Naive thymus-derived CD8-positive, alpha-beta T cell (primary cell): ENCODE measurements at regions not wholly inside any gene's neighbourhood (a gene's known extent, or its start where the extent isn't known, plus 50 kb on each side); places are given as distances from the start of the nearest gene placed in this dataset.

ENCODE experiments used
- ATAC-seq, 2 donors: fragments of 150-1000 bp; cut with Tn5 transposase in 1 of 2; sonication (Bioruptor Pico), chemical (Tn5 transposase) in 1 of 2; 1 replicate in 1 of 2; 2 replicates in 1 of 2; pipeline ENCODE4 v1.10.0; 2021; ENCODE audit warnings: mild to moderate bottlenecking in 2 of 2, moderate library complexity in 2 of 2
- POLR2A ChIA-PET: fragments of 350-600 bp; sonication (Branson Sonifier 250); formaldehyde crosslinking; loops from one replicate; lab custom pipeline; 2021; ENCODE audit warnings: antibody characterized with exemption; lab: Charles Lee
- DNase-seq, 10 donors: peaks; one replicate each; pipeline versions ENCODE4 v3.0.0 to v3.0.0-alpha.2; 2020 to 2022
- H3K27ac Mint-ChIP-seq, 10 donors: one replicate each; pipeline ENCODE4 v1.8.0; 2020 to 2022; ENCODE audit warnings: mild to moderate bottlenecking in 10 of 10, mixed read lengths in 10 of 10, moderate library complexity in 4 of 10, inconsistent platforms in 1 of 10
- H3K27me3 Mint-ChIP-seq, 5 donors: one replicate each; pipeline ENCODE4 v1.8.0; 2021 to 2022; ENCODE audit warnings: mixed read lengths in 5 of 5
- H3K36me3 Mint-ChIP-seq, 3 donors: one replicate each; pipeline ENCODE4 v1.8.0; 2020 to 2022; ENCODE audit warnings: mixed read lengths in 3 of 3, mild to moderate bottlenecking in 2 of 3, inconsistent platforms in 1 of 3
- H3K4me1 Mint-ChIP-seq, 4 donors: one replicate each; pipeline ENCODE4 v1.8.0; 2021 to 2022; ENCODE audit warnings: mixed read lengths in 4 of 4
- H3K4me3 Mint-ChIP-seq, 10 donors: one replicate each; pipeline ENCODE4 v1.8.0; 2020 to 2022; ENCODE audit warnings: mild to moderate bottlenecking in 10 of 10, mixed read lengths in 10 of 10, moderate library complexity in 6 of 10, inconsistent platforms in 1 of 10
- H3K9me3 Mint-ChIP-seq, 9 donors: one replicate each; pipeline ENCODE4 v1.8.0; 2020 to 2022; ENCODE audit warnings: mixed read lengths in 9 of 9, mild to moderate bottlenecking in 3 of 9, inconsistent platforms in 1 of 9, moderate library complexity in 1 of 9

- DNase-seq (no peak), ATAC-seq (no peak)
- Mint-ChIP-seq H3K9me3 (peaks cover 0 to 4% (median 0%) of the 10 kb centered on the region in 9 donors), H3K27me3 (peaks cover 0 to 7% (median 0%) of the 10 kb centered on the region in 5 donors), H3K36me3 (no peaks in the 10 kb centered on the region), H3K4me3 (no peak overlapping the region), H3K27ac (no peak overlapping the region), H3K4me1 (no peaks in the 10 kb centered on the region)
- POLR2A ChIA-PET: no interaction called here
These were observed 236.8 kb upstream of the FAM98A start for GRCh38 chr2:33835911-33836310.

GRCh38 chr2:33822964-33823363 is 223.9 kb upstream of the FAM98A start:
- H3K27ac Mint-ChIP-seq: no peak overlapping the region
- DNase-seq: no peak
- H3K27me3 Mint-ChIP-seq: peaks cover 0 to 3% (median 1%) of the 10 kb centered on the region in 5 donors
- H3K4me3 Mint-ChIP-seq: no peak overlapping the region
- no peak for ATAC-seq
- no peaks in the 10 kb centered on the region for H3K36me3 Mint-ChIP-seq
- peaks cover 0 to 15% (median 6%) of the 10 kb centered on the region in 9 donors for H3K9me3 Mint-ChIP-seq
- POLR2A ChIA-PET: no interaction called here
- no peaks in the 10 kb centered on the region for H3K4me1 Mint-ChIP-seq

- no peak for DNase-seq
- Mint-ChIP-seq H3K27ac (no peak overlapping the region), H3K4me3 (no peak overlapping the region), H3K9me3 (no peaks in the 10 kb centered on the region), H3K36me3 (no peaks in the 10 kb centered on the region), H3K27me3 (peaks cover 0 to 1% (median 0%) of the 10 kb centered on the region in 5 donors), H3K4me1 (no peaks in the 10 kb centered on the region)
- no peak for ATAC-seq
- POLR2A ChIA-PET: no interaction called here
These were observed 213.6 kb upstream of the FAM98A start for GRCh38 chr2:33812707-33813106.

GRCh38 chr2:33810046-33810835 is 211.1 kb upstream of the FAM98A start:
- H3K27ac Mint-ChIP-seq: no peak overlapping the region
- no peaks in the 10 kb centered on the region for H3K9me3 Mint-ChIP-seq
- ATAC-seq (no peak), DNase-seq (no peak)
- peaks cover 0 to 1% (median 0%) of the 10 kb centered on the region in 5 donors for H3K27me3 Mint-ChIP-seq
- no peaks in the 10 kb centered on the region for H3K4me1 Mint-ChIP-seq
- no peaks in the 10 kb centered on the region for H3K36me3 Mint-ChIP-seq
- no peak overlapping the region for H3K4me3 Mint-ChIP-seq
- POLR2A ChIA-PET: no interaction called here

- DNase-seq: no peak
- peaks cover 0 to 1% (median 0%) of the 10 kb centered on the region in 5 donors for H3K27me3 Mint-ChIP-seq
- no peak overlapping the region for H3K27ac Mint-ChIP-seq
- POLR2A ChIA-PET: no interaction called here
- no peak for ATAC-seq
- no peak overlapping the region for H3K4me3 Mint-ChIP-seq
- no peaks in the 10 kb centered on the region for H3K9me3 Mint-ChIP-seq
- H3K4me1 Mint-ChIP-seq: no peaks in the 10 kb centered on the region
- H3K36me3 Mint-ChIP-seq: no peaks in the 10 kb centered on the region
These were observed 206.9 kb upstream of the FAM98A start for GRCh38 chr2:33806041-33806440.

GRCh38 chr2:33804155-33804554 is 205.1 kb upstream of the FAM98A start:
- DNase-seq (no peak), ATAC-seq (no peak)
- no peak overlapping the region for H3K4me3 Mint-ChIP-seq
- POLR2A ChIA-PET: no interaction called here
- no peaks in the 10 kb centered on the region for H3K36me3 Mint-ChIP-seq
- no peak overlapping the region for H3K27ac Mint-ChIP-seq
- H3K9me3 Mint-ChIP-seq: no peaks in the 10 kb centered on the region
- H3K27me3 Mint-ChIP-seq: peaks cover 0 to 1% (median 0%) of the 10 kb centered on the region in 5 donors
- no peaks in the 10 kb centered on the region for H3K4me1 Mint-ChIP-seq

- Mint-ChIP-seq H3K4me1 (peaks cover 0 to 2% (median 0%) of the 10 kb centered on the region in 4 donors), H3K36me3 (no peaks in the 10 kb centered on the region), H3K9me3 (peaks cover 0 to 4% (median 0%) of the 10 kb centered on the region in 9 donors), H3K27ac (no peak overlapping the region), H3K27me3 (peaks cover 2 to 9% (median 8%) of the 10 kb centered on the region in 5 donors), H3K4me3 (no peak overlapping the region)
- ATAC-seq: no peak
- POLR2A ChIA-PET: no interaction called here
- DNase-seq: no peak
These were observed 197.4 kb upstream of the FAM98A start for GRCh38 chr2:33796511-33796910.

GRCh38 chr2:33791625-33792024 is 192.5 kb upstream of the FAM98A start:
- H3K27me3 Mint-ChIP-seq: peaks cover 2 to 11% (median 8%) of the 10 kb centered on the region in 5 donors
- peaks cover 0 to 4% (median 0%) of the 10 kb centered on the region in 9 donors for H3K9me3 Mint-ChIP-seq
- ATAC-seq (no peak), DNase-seq (no peak)
- no peaks in the 10 kb centered on the region for H3K36me3 Mint-ChIP-seq
- POLR2A ChIA-PET: no interaction called here
- H3K4me3 Mint-ChIP-seq: no peak overlapping the region
- H3K4me1 Mint-ChIP-seq: peaks cover 0 to 2% (median 0%) of the 10 kb centered on the region in 4 donors
- no peak overlapping the region for H3K27ac Mint-ChIP-seq

GRCh38 chr2:33788044-33788443 is 188.9 kb upstream of the FAM98A start:
- Mint-ChIP-seq H3K4me3 (no peak overlapping the region), H3K4me1 (peaks cover 0 to 4% (median 1%) of the 10 kb centered on the region in 4 donors), H3K27ac (no peak overlapping the region), H3K27me3 (peaks cover 2 to 11% (median 7%) of the 10 kb centered on the region in 5 donors), H3K36me3 (no peaks in the 10 kb centered on the region), H3K9me3 (peaks cover 0 to 4% (median 0%) of the 10 kb centered on the region in 9 donors)
- DNase-seq: no peak
- ATAC-seq: no peak
- POLR2A ChIA-PET: no interaction called here

- DNase-seq: no peak
These were observed 187.8 kb upstream of the FAM98A start for GRCh38 chr2:33786881-33787280.

GRCh38 chr2:33785201-33786106 is 186.4 kb upstream of the FAM98A start:
- peaks cover 0 to 4% (median 0%) of the 10 kb centered on the region in 4 donors for H3K4me1 Mint-ChIP-seq
- no peak overlapping the region for H3K4me3 Mint-ChIP-seq
- H3K27me3 Mint-ChIP-seq: peaks cover 0 to 8% (median 3%) of the 10 kb centered on the region in 5 donors
- H3K27ac Mint-ChIP-seq: no peak overlapping the region
- no peak for ATAC-seq
- H3K36me3 Mint-ChIP-seq: no peaks in the 10 kb centered on the region
- DNase-seq: no peak
- POLR2A ChIA-PET: no interaction called here
- no peaks in the 10 kb centered on the region for H3K9me3 Mint-ChIP-seq

More at GRCh38 chr2:33786881-33787280, 187.8 kb upstream of the FAM98A start:
- peaks cover 0 to 4% (median 0%) of the 10 kb centered on the region in 4 donors for H3K4me1 Mint-ChIP-seq
- POLR2A ChIA-PET: no interaction called here
- H3K9me3 Mint-ChIP-seq: no peaks in the 10 kb centered on the region
- no peak overlapping the region for H3K4me3 Mint-ChIP-seq
- no peaks in the 10 kb centered on the region for H3K36me3 Mint-ChIP-seq
- H3K27ac Mint-ChIP-seq: no peak overlapping the region
- ATAC-seq: no peak
- H3K27me3 Mint-ChIP-seq: peaks cover 0 to 3% (median 0%) of the 10 kb centered on the region in 5 donors

GRCh38 chr2:33784488-33784887 is 185.4 kb upstream of the FAM98A start:
- no peak overlapping the region for H3K4me3 Mint-ChIP-seq
- no peaks in the 10 kb centered on the region for H3K36me3 Mint-ChIP-seq
- ATAC-seq: no peak
- H3K27me3 Mint-ChIP-seq: peaks cover 0 to 10% (median 1%) of the 10 kb centered on the region in 5 donors
- H3K27ac Mint-ChIP-seq: no peak overlapping the region
- no peak for DNase-seq
- H3K4me1 Mint-ChIP-seq: peaks cover 0 to 4% (median 0%) of the 10 kb centered on the region in 4 donors
- POLR2A ChIA-PET: no interaction called here
- no peaks in the 10 kb centered on the region for H3K9me3 Mint-ChIP-seq
